ENCODE measurements at regions not wholly inside any gene's neighbourhood (a gene's known extent, or its start where the extent isn't known, plus 50 kb on each side); places are given as distances from the start of the nearest gene placed in this dataset.
"Not testable (repeated sequence)": the region's sequence is repeated elsewhere in the genome, so short reads cannot be mapped to it uniquely, and the experiment has no call there.

DNA sequence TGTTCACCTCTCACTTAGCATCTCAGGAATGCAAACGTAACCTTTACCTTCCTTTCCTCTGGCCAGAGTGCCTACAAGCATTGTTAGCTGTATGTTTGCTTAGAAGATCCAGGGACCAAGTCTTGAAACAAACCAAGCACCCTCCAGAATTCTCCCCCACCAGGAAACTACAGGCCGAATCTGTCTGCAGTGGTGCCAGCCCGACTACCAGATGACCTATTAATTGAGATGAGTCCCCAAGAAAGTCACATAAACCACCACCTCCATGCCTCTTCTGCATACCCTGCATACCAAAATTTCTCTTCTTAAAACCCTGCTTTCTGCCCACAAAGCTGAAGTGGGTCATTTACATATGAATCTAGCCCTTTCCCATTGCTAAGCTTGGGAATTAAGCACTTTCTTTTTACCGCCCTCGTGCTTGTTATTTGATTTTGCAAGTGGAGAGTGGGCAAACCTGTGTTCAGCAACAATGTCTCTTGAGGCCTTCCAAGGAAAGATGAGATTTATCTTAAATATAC, 1239.1 kb downstream of the CDH12 start:
- FAIRE-seq: no peak
- DNase-seq (ENCODE audit: low spot score): no peak

DNA sequence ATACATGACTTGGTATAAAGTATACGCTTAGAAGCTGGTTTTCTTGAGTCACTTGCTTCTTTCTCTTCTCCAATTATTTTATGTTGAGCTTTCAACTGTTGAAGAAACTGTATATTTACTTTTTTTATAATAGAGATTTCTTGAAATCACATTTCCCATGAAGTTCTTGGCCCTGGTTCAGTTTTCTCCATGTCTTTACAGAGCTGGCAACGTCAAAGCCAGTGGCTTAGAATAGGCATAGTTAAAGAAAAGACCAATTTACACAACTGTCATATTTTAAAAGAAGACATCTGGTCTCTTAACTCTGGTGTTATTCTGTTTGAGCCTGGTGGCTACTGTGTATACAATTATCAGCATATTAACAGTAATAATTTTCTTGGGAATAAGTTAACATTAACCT, 1249.3 kb downstream of the CDH12 start:
- no peak for DNase-seq (ENCODE audit: low spot score)
- FAIRE-seq: no peak

DNA sequence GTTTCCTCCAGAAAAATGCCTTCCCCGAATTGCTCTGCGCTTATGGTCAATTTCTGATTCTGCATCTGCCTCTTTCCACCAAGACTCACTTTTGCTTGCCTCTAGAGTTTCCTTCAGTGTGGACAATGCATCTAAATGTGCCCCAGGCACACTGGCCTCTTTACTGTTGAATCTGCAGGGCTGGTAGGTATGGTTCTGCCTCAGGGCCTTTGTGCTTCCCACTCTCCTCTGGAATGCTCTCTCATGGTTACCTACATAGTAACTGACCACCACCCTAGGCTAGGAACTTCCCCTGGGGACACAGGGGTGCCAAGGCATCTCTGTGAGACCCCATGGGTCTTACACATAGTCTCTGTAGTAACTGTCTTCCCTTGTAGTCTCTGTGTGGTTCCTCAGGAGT, 1258.6 kb downstream of the CDH12 start:
- FAIRE-seq (no peak), DNase-seq (ENCODE audit: low spot score) (no peak)

DNA sequence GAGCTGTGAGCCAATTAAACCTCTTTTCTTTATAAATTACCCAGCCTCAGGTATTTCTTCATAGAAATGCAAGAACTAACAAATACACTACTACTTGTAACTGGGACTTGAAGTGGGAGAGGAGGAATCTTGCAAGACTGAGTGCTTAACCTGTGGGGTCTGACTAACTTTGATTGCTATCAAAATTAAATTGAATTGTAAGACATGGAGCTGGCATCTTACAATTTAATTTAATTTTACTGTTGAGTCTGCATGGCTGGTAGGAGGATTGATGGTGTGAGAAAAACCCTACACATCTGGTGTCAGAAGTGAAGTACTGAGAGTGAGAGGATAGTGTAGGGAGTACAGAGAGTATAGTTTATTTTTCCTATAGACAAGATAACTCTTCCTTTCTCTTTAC, 1259.9 kb downstream of the CDH12 start:
- no peak for DNase-seq (ENCODE audit: low spot score)

DNA sequence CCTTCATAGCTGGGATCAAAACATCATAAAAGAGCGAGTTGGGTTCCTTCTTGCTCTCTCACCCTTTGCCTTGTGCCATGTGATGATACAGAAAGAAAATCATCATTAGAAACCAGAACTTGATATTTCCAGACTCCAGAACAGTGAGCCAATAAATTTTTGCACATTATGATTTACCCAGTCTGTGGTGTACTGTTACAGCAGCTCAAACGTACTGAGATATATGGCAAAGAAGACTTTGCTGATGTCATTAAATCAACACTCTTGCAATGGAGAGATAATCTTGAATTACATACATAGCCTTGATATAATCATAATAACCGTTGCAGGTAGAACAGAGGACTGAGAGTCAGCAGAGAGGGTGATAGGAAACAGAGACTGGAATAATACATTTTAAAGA, 1271.6 kb downstream of the CDH12 start:
- DNase-seq (ENCODE audit: low spot score): no peak
- no peak for FAIRE-seq

More for the DNA sequence above, 1259.9 kb downstream of the CDH12 start:
- FAIRE-seq: no peak

DNA sequence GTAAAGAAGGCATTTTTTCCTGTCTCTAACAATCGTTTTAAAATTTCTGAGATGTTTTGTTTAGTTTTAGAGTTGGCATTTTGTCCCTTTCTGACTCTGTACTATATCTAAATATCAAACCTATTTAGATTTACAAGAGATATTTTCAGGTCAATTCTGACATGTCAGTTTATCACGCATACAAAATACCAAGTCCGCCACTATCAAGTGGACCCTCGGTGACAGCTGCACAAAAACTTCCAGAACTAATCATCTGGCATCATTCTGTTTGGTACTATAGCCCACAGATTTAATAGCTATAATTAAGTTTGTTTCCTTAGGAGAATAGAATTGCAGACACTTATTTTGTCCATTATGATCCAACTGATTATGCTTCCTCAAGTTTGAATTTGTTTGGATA, 1278.2 kb downstream of the CDH12 start:
- FAIRE-seq: no peak
- no peak for DNase-seq (ENCODE audit: low spot score)

DNA sequence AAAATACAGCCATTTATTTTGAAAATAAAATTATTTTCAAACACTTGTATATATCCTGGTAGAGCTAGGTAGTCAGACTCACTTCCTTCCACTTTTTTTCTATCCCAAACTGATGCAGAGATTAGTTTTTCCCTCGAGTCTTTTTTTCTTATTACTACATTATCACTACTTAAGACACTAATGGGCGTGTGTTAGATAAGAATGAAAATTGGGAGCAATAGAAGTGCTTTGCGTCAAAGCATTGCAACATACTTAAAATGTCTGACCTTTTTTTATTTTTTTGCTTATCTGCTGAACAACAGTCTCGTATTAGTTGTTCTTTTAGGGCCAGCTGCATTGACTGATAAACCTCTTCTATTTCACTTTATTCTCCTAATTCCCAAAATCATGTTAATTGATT, 1278.7 kb downstream of the CDH12 start:
- no peak for FAIRE-seq
- no peak for DNase-seq (ENCODE audit: low spot score)

DNA sequence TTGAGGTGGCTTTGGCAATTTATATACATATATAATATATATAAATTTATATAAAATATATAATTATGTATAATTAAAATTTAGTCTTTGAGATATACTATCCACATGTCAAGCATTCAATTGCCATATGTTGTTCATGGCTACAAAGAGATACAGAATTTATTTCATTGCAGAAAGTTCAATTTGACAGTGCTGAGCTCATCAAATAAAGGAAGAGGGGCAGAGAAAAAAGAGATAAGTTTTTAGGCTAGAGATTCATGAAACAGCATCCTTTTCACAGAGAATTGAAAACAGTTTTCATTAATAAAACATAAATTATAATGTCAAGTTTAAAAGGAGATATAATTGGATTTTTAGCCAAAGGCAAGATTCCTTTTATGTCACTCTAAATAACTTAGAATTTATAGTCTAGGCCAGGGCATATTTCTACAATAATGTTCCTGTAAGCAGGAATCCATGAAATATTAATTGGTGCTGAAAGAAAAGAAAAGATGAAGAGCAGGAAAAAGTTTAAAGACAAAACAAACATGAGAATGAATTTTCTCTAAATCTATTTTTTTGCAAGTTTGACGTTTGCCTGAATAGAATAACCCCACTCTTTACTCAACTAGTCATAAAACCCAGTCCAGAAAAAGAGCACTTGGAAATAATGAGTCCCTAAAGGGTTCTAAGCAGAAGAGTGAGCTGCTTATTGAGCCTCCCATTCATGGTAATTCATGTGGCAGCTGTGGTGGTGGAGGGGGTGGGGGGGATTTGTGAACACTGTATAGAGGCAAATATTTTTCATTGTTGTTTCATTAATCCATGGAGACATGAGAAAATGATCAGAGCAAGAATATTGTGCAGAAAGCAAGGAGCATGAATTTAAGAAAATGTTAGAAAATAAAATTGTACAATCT, 1279.5 kb downstream of the CDH12 start:
- no peak for DNase-seq (ENCODE audit: low spot score)

DNA sequence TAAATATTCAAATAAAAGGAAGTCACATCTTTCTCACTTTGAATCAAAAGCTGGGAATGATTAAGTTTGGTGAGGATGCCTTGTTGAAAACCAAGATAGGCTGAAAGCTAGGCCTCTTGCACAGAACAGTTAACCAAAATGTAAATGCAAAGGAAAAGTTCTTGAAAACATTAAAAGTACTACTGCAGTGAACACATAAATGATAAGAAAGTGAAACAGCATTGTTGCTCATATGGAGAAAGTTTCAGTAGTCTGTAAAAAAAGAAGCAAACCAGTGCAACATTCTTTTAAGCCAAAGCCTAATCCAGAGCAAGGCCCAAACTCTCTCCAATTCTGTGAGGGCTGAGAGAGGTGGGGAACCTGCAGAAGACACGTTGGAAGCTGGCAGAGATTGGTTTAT, 1281.9 kb downstream of the CDH12 start:
- DNase-seq (ENCODE audit: low spot score); FAIRE-seq: not testable (repeated sequence)

More for the DNA sequence above, 1279.5 kb downstream of the CDH12 start:
- no peak for FAIRE-seq

DNA sequence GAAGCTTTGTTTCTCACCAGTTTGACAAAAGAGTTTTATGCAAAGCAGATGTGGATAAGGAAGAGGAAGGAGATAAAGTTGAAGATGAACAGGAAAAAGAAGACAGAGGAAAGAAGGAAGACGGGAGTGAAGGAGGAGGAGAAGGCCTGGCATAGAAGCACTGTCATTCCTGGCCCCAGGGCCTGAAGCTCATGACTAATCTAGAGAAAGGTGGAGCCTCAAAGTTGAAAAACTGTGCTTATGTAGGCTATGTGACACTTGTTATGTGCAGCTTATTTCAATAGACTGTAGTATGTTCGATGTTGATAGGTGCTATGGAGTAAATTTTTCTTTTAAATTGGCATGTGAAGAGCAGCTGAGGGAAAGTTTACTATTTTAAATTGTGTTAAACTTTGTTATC, 1294.0 kb downstream of the CDH12 start:
- not testable (repeated sequence) for FAIRE-seq; DNase-seq (ENCODE audit: low spot score)

DNA sequence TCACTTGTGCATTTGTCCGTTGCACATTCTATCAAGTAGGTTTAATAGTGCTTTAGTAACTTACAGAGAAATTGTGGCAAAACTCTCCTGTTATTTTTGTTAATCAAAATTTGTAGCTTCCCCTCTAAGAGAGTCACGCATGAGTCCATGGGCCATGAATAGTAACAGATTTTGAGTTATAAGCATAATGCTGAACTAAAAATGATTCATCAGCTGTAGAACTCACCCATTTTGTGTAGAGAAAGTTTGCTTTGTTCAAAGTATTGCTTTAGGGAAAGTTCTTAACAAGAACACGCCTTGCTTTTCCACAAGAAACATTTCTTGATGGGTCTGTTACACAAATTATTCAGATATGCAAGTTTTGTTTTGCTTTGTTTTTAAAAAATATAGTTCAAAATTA, 1300.9 kb downstream of the CDH12 start:
- not testable (repeated sequence) for DNase-seq (ENCODE audit: low spot score); FAIRE-seq

DNA sequence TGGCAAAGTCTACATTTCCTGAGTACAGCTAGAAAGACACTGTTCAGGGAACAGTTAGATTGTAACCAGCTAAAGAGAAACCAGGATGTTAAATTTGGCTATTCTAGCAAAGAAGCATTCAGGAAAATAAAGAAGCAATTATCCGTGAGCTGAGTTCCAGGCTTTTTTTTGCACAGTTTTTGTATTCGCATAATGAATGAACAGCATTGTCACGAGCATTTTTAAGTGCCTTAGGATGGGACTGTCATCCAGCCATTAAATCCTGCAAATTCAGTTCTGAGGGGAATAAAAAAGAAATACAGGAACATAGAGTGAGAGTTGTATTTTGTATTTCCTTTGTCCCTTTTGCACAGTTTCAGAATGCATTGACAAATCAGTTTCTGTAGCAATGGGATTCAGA, 1302.2 kb downstream of the CDH12 start:
- not testable (repeated sequence) for DNase-seq (ENCODE audit: low spot score); FAIRE-seq

DNA sequence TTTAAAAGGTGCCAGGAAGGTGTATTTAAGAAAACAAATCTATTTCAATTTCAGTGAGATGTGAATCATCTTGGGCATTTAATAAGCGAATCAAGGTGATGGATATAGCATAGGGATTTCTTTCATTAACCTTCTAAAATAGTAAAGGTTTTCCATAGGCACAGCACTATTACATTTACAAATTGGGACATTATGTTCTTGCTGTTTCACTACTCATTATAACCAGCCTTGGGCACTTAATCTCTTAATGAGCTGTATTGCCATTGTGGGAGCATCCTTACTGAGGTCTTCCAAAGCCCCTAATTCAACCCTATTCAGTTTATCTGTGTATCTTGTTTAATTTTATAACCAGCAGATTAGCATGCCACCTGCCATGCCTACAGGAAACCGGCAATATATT, 1305.5 kb downstream of the CDH12 start:
- DNase-seq (ENCODE audit: low spot score); FAIRE-seq: not testable (repeated sequence)

DNA sequence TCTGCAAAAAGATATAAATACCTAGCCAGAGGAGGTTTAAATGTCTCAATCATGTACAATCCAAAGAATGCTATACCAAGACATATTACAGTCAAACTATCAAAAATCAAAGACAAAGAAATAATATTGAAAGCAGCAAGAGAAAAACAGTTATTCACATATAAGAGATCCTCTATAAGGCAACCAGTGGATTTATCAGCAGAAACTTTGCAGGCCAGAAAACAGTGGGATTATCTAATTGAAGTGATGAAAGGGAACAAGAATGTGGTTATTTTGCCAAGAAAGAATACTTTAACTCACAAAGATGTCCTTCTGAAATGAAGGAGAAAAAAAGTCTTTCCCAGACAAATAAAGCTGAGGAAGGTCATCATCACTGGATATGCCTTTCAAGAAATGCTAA, 1318.0 kb downstream of the CDH12 start:
- not testable (repeated sequence) for FAIRE-seq; DNase-seq (ENCODE audit: low spot score)

DNA sequence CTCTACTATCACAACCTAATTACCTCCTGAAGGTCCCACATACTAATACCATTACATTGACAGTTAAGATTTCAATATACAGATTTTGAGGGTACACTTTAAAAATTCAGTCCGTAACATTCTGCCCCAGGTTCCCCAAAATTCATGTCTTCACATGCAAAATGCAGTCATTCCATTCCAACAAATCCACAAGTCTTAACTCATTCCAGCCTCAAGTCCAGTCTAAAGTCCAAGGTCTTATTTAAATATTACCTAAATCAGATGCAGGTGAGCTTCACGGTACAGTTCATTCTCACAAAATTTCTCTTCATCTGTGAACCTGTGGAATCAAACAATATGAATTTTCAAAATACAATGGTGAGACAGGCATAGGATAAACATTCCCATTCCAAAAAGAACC, 1332.0 kb downstream of the CDH12 start:
- FAIRE-seq; DNase-seq (ENCODE audit: low spot score): not testable (repeated sequence)

DNA sequence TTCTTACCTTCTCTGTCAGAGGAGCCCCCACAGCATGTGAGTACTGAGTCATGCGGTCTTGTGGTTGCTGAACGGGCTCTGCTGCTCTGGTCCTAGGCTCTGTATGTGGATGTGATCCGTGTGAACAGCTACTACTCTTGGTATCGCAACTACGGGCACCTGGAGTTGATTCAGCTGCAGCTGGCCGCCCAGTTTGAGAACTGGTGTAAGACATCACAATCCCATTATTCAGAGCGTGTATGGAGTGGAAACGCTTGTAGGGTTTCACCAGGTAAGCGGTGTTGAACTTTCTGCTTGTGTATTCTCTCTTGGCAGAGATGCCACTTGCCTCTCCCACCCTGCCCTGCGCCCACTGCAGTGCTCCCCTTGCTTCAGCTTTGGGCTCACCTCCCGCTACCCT, 1356.2 kb downstream of the CDH12 start:
- not testable (repeated sequence) for FAIRE-seq; DNase-seq (ENCODE audit: low spot score)

DNA sequence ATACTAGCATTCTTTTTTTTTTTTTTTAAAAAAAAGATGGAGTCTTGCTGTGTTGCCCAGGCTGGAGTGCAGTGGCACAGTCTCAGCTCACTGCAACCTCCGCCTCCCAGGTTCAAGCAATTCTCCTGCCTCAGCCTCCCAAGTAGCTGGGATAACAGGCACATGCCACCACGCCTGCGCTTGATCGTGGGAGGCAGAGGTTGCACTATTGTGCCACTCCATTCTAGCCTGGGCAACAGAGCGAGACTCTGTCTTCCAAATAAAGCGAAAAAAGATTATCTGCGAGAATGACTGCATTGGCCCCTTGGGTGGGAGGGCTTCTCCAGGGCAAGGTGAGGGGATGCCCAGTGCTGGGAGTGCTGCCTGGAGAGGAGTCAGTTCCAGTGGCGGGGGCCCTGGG, 1357.1 kb downstream of the CDH12 start:
- DNase-seq (ENCODE audit: low spot score); FAIRE-seq: not testable (repeated sequence)

DNA sequence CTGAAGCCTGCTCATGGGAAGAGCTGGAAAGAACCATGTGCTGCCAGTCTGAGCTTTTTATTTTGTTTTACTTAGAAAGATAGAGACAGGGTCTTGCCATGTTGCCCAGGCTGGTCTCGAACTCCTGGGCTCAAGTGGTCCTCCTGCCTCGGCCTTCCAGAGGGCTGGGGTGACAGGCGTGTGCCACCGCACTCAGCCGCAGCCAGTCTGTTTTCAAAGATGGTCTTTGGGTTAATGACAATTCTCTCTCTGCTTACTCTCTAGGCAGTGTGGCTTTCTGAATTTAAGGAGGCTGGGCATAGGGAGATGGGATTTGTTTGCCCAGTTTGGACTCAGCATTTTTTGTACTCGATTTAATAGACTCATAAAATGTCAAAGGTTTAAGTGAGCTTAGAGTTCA, 1357.9 kb downstream of the CDH12 start:
- DNase-seq (ENCODE audit: low spot score); FAIRE-seq: not testable (repeated sequence)

DNA sequence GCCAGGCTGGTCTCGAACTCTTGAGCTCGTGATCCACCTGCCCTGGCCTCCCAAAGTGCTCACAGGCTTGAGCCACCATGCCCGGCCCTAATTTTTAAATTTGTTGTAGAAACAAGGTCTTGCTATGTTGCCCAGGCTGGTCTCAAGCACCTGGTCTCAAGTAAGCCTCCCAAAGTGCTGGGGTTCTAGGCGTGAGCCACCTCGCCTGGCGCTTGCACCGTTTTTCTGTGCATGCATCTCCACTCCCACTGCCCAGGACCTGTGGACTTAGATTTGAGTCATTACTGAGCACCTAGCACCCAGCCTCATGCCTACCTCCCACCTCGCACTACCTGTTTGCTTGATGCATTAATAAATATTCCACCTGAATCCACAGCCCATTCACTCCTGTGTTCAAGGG, 1359.1 kb downstream of the CDH12 start:
- not testable (repeated sequence) for DNase-seq (ENCODE audit: low spot score); FAIRE-seq

DNA sequence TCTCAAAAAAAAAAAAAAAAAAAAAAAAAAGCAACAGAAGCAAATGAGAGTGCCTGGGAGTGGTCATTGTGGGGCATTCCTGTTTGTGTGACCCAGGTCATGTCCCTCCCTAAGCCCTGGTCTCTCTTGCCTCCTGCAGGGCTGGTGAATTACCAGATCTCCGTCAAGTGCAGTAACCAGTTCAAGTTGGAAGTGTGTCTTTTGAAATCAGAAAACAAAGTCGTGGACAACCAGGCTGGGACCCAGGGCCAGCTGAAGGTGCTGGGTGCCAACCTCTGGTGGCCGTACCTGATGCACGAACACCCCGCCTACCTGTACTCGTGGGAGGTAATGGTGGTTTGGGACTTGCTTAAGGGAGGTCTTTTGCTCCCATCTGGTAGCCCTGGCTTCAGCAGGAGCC, 1362.0 kb downstream of the CDH12 start:
- FAIRE-seq; DNase-seq (ENCODE audit: low spot score): not testable (repeated sequence)

DNA sequence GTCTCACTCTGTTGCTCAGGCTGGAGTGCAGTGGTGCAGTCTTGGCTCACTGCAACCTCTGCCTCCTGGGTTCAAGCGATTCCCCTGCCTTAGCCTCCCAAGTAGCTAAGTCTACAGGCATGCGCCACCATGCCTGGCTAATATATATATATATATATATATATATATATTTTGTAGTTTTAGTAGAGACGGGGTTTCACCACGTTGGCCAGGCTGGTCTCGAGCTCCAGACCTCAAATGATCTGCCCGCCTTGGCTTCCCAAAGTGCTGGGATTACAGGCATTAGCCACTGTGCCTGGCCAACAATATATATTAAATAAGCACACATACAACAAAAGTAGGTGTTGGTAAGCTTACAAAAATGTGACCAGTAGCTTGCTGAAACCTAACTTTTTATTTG, 1364.3 kb downstream of the CDH12 start:
- not testable (repeated sequence) for FAIRE-seq; DNase-seq (ENCODE audit: low spot score)

DNA sequence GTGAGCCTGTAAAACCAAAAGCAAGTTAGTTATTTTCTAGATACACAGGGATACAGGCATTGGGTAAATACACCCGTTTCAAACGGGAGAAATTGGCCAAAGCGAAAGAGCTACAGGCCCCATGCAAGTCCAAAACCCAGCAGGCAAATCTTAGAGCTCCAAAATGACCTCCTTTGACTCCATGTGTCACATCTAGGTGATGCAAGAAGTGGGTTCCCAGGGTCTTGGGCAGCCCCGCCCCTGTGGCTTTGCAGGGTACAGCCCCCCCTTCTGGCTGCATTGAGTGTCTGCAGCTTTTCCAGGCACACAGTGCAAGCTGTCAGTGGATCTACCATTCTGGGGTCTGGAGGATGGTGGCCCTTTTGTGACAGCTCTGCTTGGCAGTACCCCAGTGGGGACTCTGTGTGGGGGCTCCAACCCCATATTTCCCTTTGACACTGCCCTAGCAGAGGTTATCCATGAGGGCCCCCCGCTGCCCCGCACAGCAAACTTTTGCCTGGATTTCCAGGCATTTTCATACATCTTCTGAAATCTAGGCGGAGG, 1367.6 kb downstream of the CDH12 start:
- not testable (repeated sequence) for FAIRE-seq; DNase-seq (ENCODE audit: low spot score)
